ENCODE measurements at regions not wholly inside any gene's neighbourhood (a gene's known extent, or its start where the extent isn't known, plus 50 kb on each side); places are given as distances from the start of the nearest gene placed in this dataset.

DNA sequence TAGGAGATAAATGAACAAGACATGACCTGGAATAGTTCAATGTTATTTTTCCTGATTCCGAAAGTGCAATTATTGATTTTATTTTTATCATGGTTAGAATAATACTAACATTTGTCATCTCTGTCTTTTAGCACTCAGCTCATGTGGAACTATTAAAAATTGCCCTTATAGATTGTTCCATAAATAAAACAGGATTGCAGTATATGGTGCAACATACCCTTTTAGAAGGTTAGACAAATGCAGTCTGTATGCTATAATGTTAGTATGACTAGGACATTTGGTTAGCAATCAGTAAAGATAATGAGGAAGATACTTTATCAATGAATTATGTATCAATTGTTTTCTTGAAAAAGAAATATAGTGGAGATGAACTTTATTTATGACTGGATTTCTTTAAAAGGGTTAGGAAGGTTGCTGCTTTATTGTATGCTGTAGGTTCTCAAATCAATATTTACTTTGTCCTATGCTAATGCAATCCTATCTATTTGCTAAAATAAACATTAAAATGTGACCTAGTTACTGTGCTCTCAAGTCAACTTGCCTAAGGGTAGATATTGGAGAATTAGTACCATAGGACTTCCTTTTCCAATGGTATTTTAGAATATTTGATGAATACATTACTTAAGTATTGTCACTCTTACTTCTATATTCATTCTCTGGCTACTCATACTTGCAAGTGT, 348.9 kb upstream of the ISL1 start:
- peaks cover 9% of the 10 kb centered on the region for H3K27me3 Mint-ChIP-seq (ENCODE audit: low read depth)
- no peaks in the 10 kb centered on the region for H3K9me3 Mint-ChIP-seq (ENCODE audit: low read depth)
- no peaks in the 10 kb centered on the region for H3K36me3 Mint-ChIP-seq (ENCODE audit: low read depth)
- H3K4me3 Mint-ChIP-seq (ENCODE audit: unreplicated experiment) = no peak overlapping the region
- no peaks in the 10 kb centered on the region for H3K4me1 Mint-ChIP-seq (ENCODE audit: low read depth)
- H3K27ac Mint-ChIP-seq (ENCODE audit: unreplicated experiment) = no peak overlapping the region
- TF ChIP-seq, protein P1, sequence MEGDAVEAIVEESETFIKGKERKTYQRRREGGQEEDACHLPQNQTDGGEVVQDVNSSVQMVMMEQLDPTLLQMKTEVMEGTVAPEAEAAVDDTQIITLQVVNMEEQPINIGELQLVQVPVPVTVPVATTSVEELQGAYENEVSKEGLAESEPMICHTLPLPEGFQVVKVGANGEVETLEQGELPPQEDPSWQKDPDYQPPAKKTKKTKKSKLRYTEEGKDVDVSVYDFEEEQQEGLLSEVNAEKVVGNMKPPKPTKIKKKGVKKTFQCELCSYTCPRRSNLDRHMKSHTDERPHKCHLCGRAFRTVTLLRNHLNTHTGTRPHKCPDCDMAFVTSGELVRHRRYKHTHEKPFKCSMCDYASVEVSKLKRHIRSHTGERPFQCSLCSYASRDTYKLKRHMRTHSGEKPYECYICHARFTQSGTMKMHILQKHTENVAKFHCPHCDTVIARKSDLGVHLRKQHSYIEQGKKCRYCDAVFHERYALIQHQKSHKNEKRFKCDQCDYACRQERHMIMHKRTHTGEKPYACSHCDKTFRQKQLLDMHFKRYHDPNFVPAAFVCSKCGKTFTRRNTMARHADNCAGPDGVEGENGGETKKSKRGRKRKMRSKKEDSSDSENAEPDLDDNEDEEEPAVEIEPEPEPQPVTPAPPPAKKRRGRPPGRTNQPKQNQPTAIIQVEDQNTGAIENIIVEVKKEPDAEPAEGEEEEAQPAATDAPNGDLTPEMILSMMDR (IDR thresholded peaks at IDR 0.05) = no peak
- no peak for DNase-seq (ENCODE audit: low spot score)

GRCh38 chr5:51039424-51040329, 343.6 kb upstream of the ISL1 start:
- H3K36me3 Mint-ChIP-seq (ENCODE audit: low read depth) = no peaks in the 10 kb centered on the region
- no peaks in the 10 kb centered on the region for H3K4me1 Mint-ChIP-seq (ENCODE audit: low read depth)
- TF ChIP-seq, protein P1 (IDR thresholded peaks at IDR 0.05) = no peak
- H3K9me3 Mint-ChIP-seq (ENCODE audit: low read depth) = no peaks in the 10 kb centered on the region
- peaks cover 3% of the 10 kb centered on the region for H3K27me3 Mint-ChIP-seq (ENCODE audit: low read depth)
- no peak for DNase-seq (ENCODE audit: low spot score)
- no peak overlapping the region for H3K4me3 Mint-ChIP-seq (ENCODE audit: unreplicated experiment)
- no peak overlapping the region for H3K27ac Mint-ChIP-seq (ENCODE audit: unreplicated experiment)

- H3K36me3 Mint-ChIP-seq (ENCODE audit: low read depth) = no peaks in the 10 kb centered on the region
- H3K27ac Mint-ChIP-seq (ENCODE audit: unreplicated experiment) = no peak overlapping the region
Measured at GRCh38 chr5:51043745-51044144, 339.5 kb upstream of the ISL1 start.

DNA sequence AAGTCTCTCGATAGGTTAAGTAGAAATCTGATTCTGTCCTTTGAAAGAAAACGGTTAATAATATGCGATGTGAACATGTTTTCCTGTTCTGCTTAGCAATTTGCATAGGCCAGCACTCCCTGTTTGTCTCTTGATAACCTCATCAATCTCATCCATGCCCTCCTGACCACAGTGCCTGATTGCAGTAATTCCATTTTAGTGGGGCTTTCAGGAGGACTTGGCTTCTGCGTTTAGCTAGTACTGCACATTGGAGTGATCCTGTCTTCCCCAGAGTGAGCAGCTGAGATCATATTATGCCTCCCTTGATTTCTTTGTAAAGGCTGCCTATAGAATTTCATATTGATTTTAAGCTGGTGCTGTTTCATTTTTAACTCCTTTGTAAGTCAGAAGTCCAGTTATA, 335.9 kb upstream of the ISL1 start:
- no peak overlapping the region for H3K4me3 Mint-ChIP-seq (ENCODE audit: unreplicated experiment)
- no peaks in the 10 kb centered on the region for H3K36me3 Mint-ChIP-seq (ENCODE audit: low read depth)
- no peaks in the 10 kb centered on the region for H3K4me1 Mint-ChIP-seq (ENCODE audit: low read depth)
- TF ChIP-seq, protein P1 (IDR thresholded peaks at IDR 0.05) = no peak
- no peak for DNase-seq (ENCODE audit: low spot score)
- no peaks in the 10 kb centered on the region for H3K9me3 Mint-ChIP-seq (ENCODE audit: low read depth)
- H3K27ac Mint-ChIP-seq (ENCODE audit: unreplicated experiment) = no peak overlapping the region
- H3K27me3 Mint-ChIP-seq (ENCODE audit: low read depth) = peaks cover 6% of the 10 kb centered on the region

More at GRCh38 chr5:51043745-51044144, 339.5 kb upstream of the ISL1 start:
- DNase-seq (ENCODE audit: low spot score) = no peak
- H3K27me3 Mint-ChIP-seq (ENCODE audit: low read depth) = peaks cover 5% of the 10 kb centered on the region
- H3K9me3 Mint-ChIP-seq (ENCODE audit: low read depth) = no peaks in the 10 kb centered on the region
- H3K4me3 Mint-ChIP-seq (ENCODE audit: unreplicated experiment) = no peak overlapping the region
- H3K4me1 Mint-ChIP-seq (ENCODE audit: low read depth) = no peaks in the 10 kb centered on the region
- TF ChIP-seq, protein P1 (IDR thresholded peaks at IDR 0.05) = no peak

DNA sequence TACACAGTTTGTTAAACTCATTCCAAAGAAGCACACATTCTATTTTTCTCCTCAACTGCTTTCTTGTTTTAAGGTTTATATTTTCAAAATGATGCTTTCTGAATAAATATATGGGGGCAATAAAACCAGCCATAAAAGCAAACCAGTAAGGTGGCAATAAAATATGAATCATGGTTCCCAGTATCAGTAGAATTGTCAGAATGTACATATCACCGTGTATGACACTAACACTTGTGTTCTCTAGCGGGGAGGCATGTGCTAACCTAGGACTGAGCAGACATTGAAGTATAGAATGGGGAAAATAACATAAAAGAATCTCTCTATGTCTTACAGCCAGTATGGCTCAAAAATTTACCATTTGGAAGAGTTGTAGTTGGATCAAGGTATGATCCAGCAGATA, 329.9 kb upstream of the ISL1 start:
- TF ChIP-seq, protein P1 (IDR thresholded peaks at IDR 0.05) = no peak
- Mint-ChIP-seq H3K27me3 (ENCODE audit: low read depth) (peaks cover 4% of the 10 kb centered on the region), H3K4me1 (ENCODE audit: low read depth) (no peaks in the 10 kb centered on the region), H3K9me3 (ENCODE audit: low read depth) (peaks cover 3% of the 10 kb centered on the region), H3K27ac (ENCODE audit: unreplicated experiment) (no peak overlapping the region), H3K4me3 (ENCODE audit: unreplicated experiment) (no peak overlapping the region), H3K36me3 (ENCODE audit: low read depth) (no peaks in the 10 kb centered on the region)
- no peak for DNase-seq (ENCODE audit: low spot score)
